GM12878 (cell line): ENCODE measurements at regions not wholly inside any gene's neighbourhood (a gene's known extent, or its start where the extent isn't known, plus 50 kb on each side); places are given as distances from the start of the nearest gene placed in this dataset.

Experiments
- ATAC-seq: fragments of 200-7000 bp; cut with Tn5 transposase; 3 replicates; pipeline ENCODE4 v1.9.1; 2020; ENCODE audit warnings: mild to moderate bottlenecking, moderate library complexity
- BruUV-seq: library from RNA; stranded (reverse); fragments of 400-500 nt; replicated peaks from 2 replicates; lab custom pipeline; 2021; lab: Mats Ljungman, UMichigan
- CTCF ChIA-PET: fragments of 300-600 bp; sonication (Branson Sonifier 250); formaldehyde crosslinking; extraction: SDS; loops from one replicate; lab custom pipeline; 2021; ENCODE audit warnings: inconsistent platforms; lab: Yijun Ruan, JAX
- POLR2A ChIA-PET: fragments of 350-600 bp; formaldehyde crosslinking; extraction: SDS; loops from one replicate; lab custom pipeline; 2021; ENCODE audit warnings: inconsistent platforms; lab: Charles Lee
- RAD21 ChIA-PET: fragments of 300-600 bp; sonication (Branson Sonifier 250); formaldehyde crosslinking; loops from one replicate; lab custom pipeline; 2023; ENCODE audit warnings: antibody characterized with exemption; ENCODE audit not compliant: unreplicated experiment; lab: Charles Lee
- SMC1A ChIA-PET: fragments of 300-600 bp; sonication (Branson Sonifier 250); formaldehyde crosslinking; loops from one replicate; lab custom pipeline; 2023; ENCODE audit not compliant: unreplicated experiment, uncharacterized antibody; lab: Charles Lee
- DNase-seq: peaks from one replicate; pipeline ENCODE4 v3.0.0-alpha.2; 2011; ENCODE audit warnings: low read depth, low spot score
- FAIRE-seq: peaks from 3 replicates; lab custom pipeline; 2011; peaks lifted over from hg19 to GRCh38; lab: Jason Lieb, UNC
- H2AFZ ChIP-seq: 2 replicates; pipeline ENCODE4 v1.6.0; 2011; ENCODE audit warnings: low read depth, low read length, control low read depth; ENCODE audit not compliant: control insufficient read depth
- H3K27ac ChIP-seq: 2 replicates; pipeline ENCODE4 v1.5.1; 2011; ENCODE audit warnings: control low read depth; ENCODE audit not compliant: control insufficient read depth, insufficient read depth
- H3K27me3 ChIP-seq, 2 experiments: replicated peaks in 1 of 2; 2 replicates each; pipeline versions ENCODE4 v1.6.0 to v1.6.1; 2011; ENCODE audit warnings: low read length in 1 of 2; ENCODE audit not compliant: control insufficient read depth in 2 of 2, insufficient read depth in 2 of 2
- H3K36me3 ChIP-seq, 2 experiments: 2 replicates each; pipeline ENCODE4 v1.5.1; 2011; ENCODE audit warnings: low read length in 1 of 2; ENCODE audit not compliant: control insufficient read depth in 2 of 2, insufficient read depth in 2 of 2
- H3K4me1 ChIP-seq: 2 replicates; pipeline ENCODE4 v1.6.1; 2011; ENCODE audit warnings: mild to moderate bottlenecking, low read length, moderate library complexity, mixed read lengths; ENCODE audit not compliant: control insufficient read depth, insufficient read depth
- H3K4me2 ChIP-seq: 2 replicates; pipeline ENCODE4 v1.6.0; 2011; ENCODE audit warnings: control low read depth; ENCODE audit not compliant: control insufficient read depth, insufficient read depth
- H3K4me3 ChIP-seq: fragments of 200-600 bp; sonication (generic); 2 replicates; pipeline ENCODE4 v1.5.1; 2016
- H3K79me2 ChIP-seq: 2 replicates; pipeline ENCODE4 v1.6.0; 2011; ENCODE audit warnings: low read length; ENCODE audit not compliant: control insufficient read depth, insufficient read depth
- H3K9ac ChIP-seq: 2 replicates; pipeline ENCODE4 v1.8.0; 2011; ENCODE audit warnings: low read length, control low read depth, mixed read lengths; ENCODE audit not compliant: control insufficient read depth, insufficient read depth
- H3K9me3 ChIP-seq: replicated peaks from 3 replicates; pipeline ENCODE4 v1.5.1; 2011; ENCODE audit warnings: mild to moderate bottlenecking, low read length; ENCODE audit not compliant: control insufficient read depth, insufficient read depth
- H4K20me1 ChIP-seq: 2 replicates; pipeline ENCODE4 v1.6.0; 2011; ENCODE audit not compliant: control insufficient read depth, insufficient read depth
- BCLAF1 ChIP-seq: fragments of 450-650 bp; IDR thresholded peaks from 2 replicates; pipeline ENCODE4 v1.6.1; 2017; ENCODE audit warnings: antibody characterized with exemption, mild to moderate bottlenecking, moderate library complexity
- CBFB ChIP-seq: IDR thresholded peaks from 2 replicates; pipeline ENCODE4 v1.6.1; 2016; ENCODE audit warnings: antibody characterized with exemption, low read depth
- CBX5 ChIP-seq: sonication (generic); IDR thresholded peaks from 2 replicates; pipeline ENCODE4 v1.6.1; 2016; ENCODE audit warnings: low read depth, moderate library complexity, mild to moderate bottlenecking, inconsistent platforms
- CREB1 ChIP-seq: IDR thresholded peaks from 2 replicates; pipeline ENCODE4 v1.6.1; 2012; ENCODE audit warnings: low read depth, mild to moderate bottlenecking, inconsistent platforms
- E2F8 ChIP-seq: fragments of 450-650 bp; IDR thresholded peaks from 2 replicates; pipeline ENCODE4 v1.6.1; 2018; ENCODE audit warnings: mild to moderate bottlenecking, low read depth, moderate library complexity; ENCODE audit not compliant: partially characterized antibody
- IRF5 ChIP-seq: fragments of 450-650 bp; IDR thresholded peaks from 2 replicates; pipeline ENCODE4 v1.6.1; 2017; ENCODE audit warnings: borderline replicate concordance
- NFYA ChIP-seq: IDR thresholded peaks from 2 replicates; pipeline ENCODE4 v1.6.1; 2011; ENCODE audit warnings: low read depth, mild to moderate bottlenecking, low read length, improper control_type of control experiment, borderline replicate concordance
- NFYB ChIP-seq: IDR thresholded peaks from 2 replicates; pipeline ENCODE4 v1.6.1; 2011; ENCODE audit warnings: low read depth, mild to moderate bottlenecking, low read length, improper control_type of control experiment, moderate library complexity; ENCODE audit not compliant: insufficient read depth
- POLR2AphosphoS5 ChIP-seq: IDR thresholded peaks from 2 replicates; pipeline ENCODE4 v1.6.1; 2011; ENCODE audit warnings: mild to moderate bottlenecking, low read length, inconsistent platforms
- RELB ChIP-seq: fragments of 450-650 bp; IDR thresholded peaks from 2 replicates; pipeline ENCODE4 v1.6.1; 2017; ENCODE audit warnings: low read depth, mild to moderate bottlenecking, moderate library complexity
- RFX5 ChIP-seq: IDR thresholded peaks from 2 replicates; pipeline ENCODE4 v1.6.1; 2011; ENCODE audit warnings: low read depth, low read length, improper control_type of control experiment
- SIX5 ChIP-seq: IDR thresholded peaks from 2 replicates; pipeline ENCODE4 v1.6.1; 2011; ENCODE audit warnings: mild to moderate bottlenecking, low read depth, low read length, moderate library complexity; ENCODE audit not compliant: severe bottlenecking
- SREBF2 ChIP-seq: IDR thresholded peaks from 2 replicates; pipeline ENCODE4 v1.6.1; 2012; ENCODE audit warnings: mild to moderate bottlenecking, low read length
- TCF3 ChIP-seq: IDR thresholded peaks from 2 replicates; pipeline ENCODE4 v1.6.1; 2012; ENCODE audit warnings: low read depth, mild to moderate bottlenecking, low read length, borderline replicate concordance; ENCODE audit not compliant: insufficient read depth
- ZBED1 ChIP-seq: IDR thresholded peaks from 2 replicates; pipeline ENCODE4 v1.6.1; 2016; ENCODE audit warnings: borderline replicate concordance
- ZZZ3 ChIP-seq: IDR thresholded peaks from 2 replicates; pipeline ENCODE4 v1.6.1; 2011; ENCODE audit warnings: low read depth; ENCODE audit not compliant: control insufficient read depth, insufficient read length
- WGBS: methylation state at CpG from one replicate; pipeline ENCODE4 v1.1.6; 2016; ENCODE audit warnings: low lambda C conversion rate; ENCODE audit not compliant: insufficient replicate concordance, insufficient coverage; ENCODE audit errors: missing lambda C conversion rate; 5-methylcytosine and 5-hydroxymethylcytosine counted together
- in situ Hi-C: fragments of 300-500 bp; cut with MboI; formaldehyde crosslinking; loops from 9 replicates; pipeline ENCODE4 v1.14.3; 2018; ENCODE audit warnings: mixed read lengths
- intact Hi-C: fragments of 100-400 bp; cut with micrococcal nuclease; formaldehyde crosslinking; loops from one replicate; pipeline ENCODE4 v1.14.2; 2022; ENCODE audit not compliant: unreplicated experiment

- ChIA-PET CTCF (no interaction called here), RAD21 (no interaction called here)
- H3K4me2 ChIP-seq = no peak overlapping the region
Observed at GRCh38 chr10:64465653-64466052, 944.5 kb downstream of the REEP3 start.

More at GRCh38 chr10:64465653-64466052, 944.5 kb downstream of the REEP3 start:
- ChIA-PET SMC1A (no interaction called here), POLR2A (no interaction called here)
- Histone ChIP-seq H2AFZ (no peak overlapping the region), H3K79me2 (no peaks in the 10 kb centered on the region), H3K9ac (no peak overlapping the region), H3K4me3 (no peak overlapping the region), H3K36me3 (no peaks in the 10 kb centered on the region), H3K4me1 (no peaks in the 10 kb centered on the region), H3K27me3 (no peaks in the 10 kb centered on the region), H3K9me3 (no peaks in the 10 kb centered on the region; the same call in 2 of the 3 replicates), H4K20me1 (no peaks in the 10 kb centered on the region), H3K27ac (no peak overlapping the region)
- FAIRE-seq (no peak), DNase-seq (no peak), ATAC-seq (no peak)
- WGBS = 0% methylated on average over 2 of the region's 2 CpGs
- no peak for TF ChIP-seq SIX5
- TF ChIP-seq SREBF2 = no peak
- no peak for TF ChIP-seq RFX5
- TF ChIP-seq POLR2AphosphoS5 = no peak
- no peak for TF ChIP-seq E2F8
- TF ChIP-seq ZBED1 = no peak
- TF ChIP-seq NFYA = no peak
- no peak for TF ChIP-seq CBFB
- TF ChIP-seq ZZZ3 = no peak
- TF ChIP-seq CREB1 = no peak
- no peak for TF ChIP-seq BCLAF1
- TF ChIP-seq IRF5 = no peak
- no peak for TF ChIP-seq TCF3
- TF ChIP-seq CBX5 = no peak
- no peak for TF ChIP-seq RELB
- no peak for TF ChIP-seq NFYB
- intact Hi-C loops = no loop called here
- in situ Hi-C loops = no loop called here
- BruUV-seq = no TSS peak
